ENCODE measurements at regions not wholly inside any gene's neighbourhood (a gene's known extent, or its start where the extent isn't known, plus 50 kb on each side); places are given as distances from the start of the nearest gene placed in this dataset.
"Not testable (repeated sequence)": the region's sequence is repeated elsewhere in the genome, so short reads cannot be mapped to it uniquely, and the experiment has no call there.

DNA sequence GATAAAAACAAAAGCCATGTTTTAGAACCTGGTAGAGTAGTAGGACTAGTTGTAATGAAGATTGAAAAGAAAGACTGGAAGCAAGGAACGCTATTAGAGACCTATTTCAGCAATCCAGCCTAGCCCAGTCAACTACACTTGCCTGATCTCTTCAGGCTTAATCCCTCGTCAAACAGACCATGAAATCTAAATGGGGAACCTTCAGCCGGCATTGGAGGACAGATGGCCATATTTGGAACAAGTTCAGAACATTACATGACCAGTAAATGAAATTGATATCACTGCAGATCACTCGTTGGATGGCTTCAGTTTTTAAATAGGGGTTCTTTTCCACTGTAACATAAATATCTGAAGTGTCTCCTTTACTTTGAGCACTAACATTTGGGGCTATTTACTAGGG, 84.8 kb upstream of the WDR44 start:
- no peak for DNase-seq

DNA sequence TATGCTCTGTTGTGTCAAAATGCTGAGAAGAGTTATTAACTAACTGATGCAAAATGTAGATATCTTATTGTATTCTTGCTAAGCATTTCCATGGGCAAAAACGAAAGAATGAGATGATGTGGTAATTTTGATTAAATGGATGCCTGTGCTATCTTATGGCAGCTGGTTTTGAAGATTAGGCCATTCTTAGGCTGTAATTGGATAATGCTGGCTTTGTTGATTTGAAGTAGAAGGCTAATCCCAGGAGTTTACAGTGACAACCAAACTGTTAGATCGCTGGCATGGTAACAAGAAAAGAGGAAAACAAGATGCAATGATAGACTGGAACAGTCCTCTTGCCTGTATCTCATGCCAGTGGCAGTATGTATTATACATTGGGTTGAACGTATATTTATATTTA, 74.1 kb upstream of the WDR44 start:
- DNase-seq: no peak

DNA sequence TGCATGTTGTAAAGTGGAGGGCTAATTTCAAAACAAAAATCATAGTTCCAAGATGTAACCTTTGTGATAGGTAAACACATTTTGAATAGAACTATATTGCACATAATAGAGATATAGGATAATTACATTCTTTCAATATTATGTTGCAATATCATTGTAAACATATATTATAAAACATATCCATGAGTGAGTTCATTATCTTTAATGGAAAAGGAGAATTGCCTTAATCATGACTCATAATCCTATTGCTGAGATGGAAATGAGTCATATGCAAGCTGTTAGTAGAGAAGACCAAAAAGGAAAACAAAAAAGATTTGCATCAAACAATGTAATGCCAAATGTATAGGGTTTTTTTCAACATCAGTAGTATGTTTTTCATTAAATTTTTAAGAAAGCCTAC, 73.7 kb upstream of the WDR44 start:
- DNase-seq: no peak

GRCh38 chrX:118286066-118286762, 59.7 kb upstream of the WDR44 start:
- DNase-seq: no peak

DNA sequence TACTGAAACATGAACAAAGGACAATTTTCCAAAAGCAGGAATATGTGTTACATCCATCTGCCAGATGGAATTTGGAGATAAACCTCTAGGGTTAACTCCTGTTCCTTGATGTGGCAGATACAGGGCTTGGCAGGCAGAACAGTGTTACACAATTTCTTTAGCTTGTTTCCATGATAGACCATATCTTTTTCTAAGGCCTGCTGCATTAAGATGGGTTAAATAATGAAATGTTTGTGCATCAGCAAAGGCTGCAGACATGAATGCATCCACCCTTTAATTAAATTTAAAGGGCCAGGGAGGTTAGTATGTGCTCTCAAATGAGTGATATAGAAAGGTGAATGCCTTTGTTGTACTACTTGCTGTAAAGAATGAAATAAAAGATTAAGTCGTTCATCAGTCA, 50.1 kb upstream of the WDR44 start:
- not testable (repeated sequence) for DNase-seq
